HL-60 (cell line): ENCODE measurements at regions not wholly inside any gene's neighbourhood (a gene's known extent, or its start where the extent isn't known, plus 50 kb on each side); places are given as distances from the start of the nearest gene placed in this dataset.

Experiments
- CTCF ChIP-seq: IDR thresholded peaks from one replicate; pipeline ENCODE4 v1.5.1; 2011; ENCODE audit warnings: low read length, control low read depth, inconsistent platforms; ENCODE audit not compliant: insufficient read depth
- POLR2AphosphoS5 ChIP-seq: IDR thresholded peaks from 2 replicates; pipeline ENCODE4 v1.6.1; 2012; ENCODE audit warnings: low read depth
- REST ChIP-seq: IDR thresholded peaks from 2 replicates; pipeline ENCODE4 v1.6.1; 2012; ENCODE audit warnings: low read depth; ENCODE audit not compliant: insufficient replicate concordance

DNA sequence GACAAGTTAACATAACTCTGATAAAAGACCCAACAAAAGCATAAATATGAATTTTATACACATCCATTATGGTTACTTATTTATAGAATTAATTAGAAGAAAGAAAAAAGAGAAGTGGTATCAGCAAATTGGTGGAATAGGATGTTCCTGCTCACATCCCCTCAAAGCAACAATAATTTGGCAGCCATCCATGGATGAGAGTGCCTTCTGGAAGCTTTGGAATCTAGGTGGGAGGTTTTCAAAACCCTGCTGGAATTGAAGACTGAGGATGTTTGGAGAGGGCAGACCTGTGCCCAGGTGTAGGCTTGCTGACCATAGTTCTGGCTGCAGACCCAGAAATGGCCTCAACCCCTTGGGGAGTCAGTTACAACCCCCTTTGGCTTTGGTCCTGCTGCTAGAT lies 91.2 kb downstream of the EDEM1 start:
- TF ChIP-seq CTCF, result no peak
- TF ChIP-seq POLR2AphosphoS5, result no peak
- no peak for TF ChIP-seq REST
